ENCODE measurements at regions not wholly inside any gene's neighbourhood (a gene's known extent, or its start where the extent isn't known, plus 50 kb on each side); places are given as distances from the start of the nearest gene placed in this dataset.

DNA sequence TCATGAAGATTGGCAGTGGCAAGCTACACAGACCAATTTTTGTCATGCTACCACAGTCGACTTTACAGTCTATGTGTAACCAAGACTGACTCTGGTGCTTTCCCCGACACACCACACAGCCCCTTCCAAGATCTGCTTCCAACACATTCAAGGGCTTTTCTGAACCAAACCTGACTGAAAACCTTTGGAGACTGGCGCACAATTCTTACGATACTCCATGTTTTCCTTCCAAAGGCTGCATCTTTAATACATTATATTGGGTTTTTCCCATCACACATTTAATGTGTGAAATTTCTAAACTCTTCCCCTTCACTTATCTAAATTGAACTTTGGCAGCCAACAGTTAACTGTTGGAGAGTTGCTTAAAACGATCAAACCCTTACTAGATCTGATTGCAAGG lies 127.7 kb upstream of the SOX5 start:
- TF ChIP-seq POLR2A (IDR thresholded peaks at IDR 0.05), result no peak
- TF ChIP-seq, protein P1, sequence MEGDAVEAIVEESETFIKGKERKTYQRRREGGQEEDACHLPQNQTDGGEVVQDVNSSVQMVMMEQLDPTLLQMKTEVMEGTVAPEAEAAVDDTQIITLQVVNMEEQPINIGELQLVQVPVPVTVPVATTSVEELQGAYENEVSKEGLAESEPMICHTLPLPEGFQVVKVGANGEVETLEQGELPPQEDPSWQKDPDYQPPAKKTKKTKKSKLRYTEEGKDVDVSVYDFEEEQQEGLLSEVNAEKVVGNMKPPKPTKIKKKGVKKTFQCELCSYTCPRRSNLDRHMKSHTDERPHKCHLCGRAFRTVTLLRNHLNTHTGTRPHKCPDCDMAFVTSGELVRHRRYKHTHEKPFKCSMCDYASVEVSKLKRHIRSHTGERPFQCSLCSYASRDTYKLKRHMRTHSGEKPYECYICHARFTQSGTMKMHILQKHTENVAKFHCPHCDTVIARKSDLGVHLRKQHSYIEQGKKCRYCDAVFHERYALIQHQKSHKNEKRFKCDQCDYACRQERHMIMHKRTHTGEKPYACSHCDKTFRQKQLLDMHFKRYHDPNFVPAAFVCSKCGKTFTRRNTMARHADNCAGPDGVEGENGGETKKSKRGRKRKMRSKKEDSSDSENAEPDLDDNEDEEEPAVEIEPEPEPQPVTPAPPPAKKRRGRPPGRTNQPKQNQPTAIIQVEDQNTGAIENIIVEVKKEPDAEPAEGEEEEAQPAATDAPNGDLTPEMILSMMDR (IDR thresholded peaks at IDR 0.05), result no peak
- TF ChIP-seq POLR2AphosphoS5 (IDR thresholded peaks at IDR 0.05), result no peak
- no peaks in the 10 kb centered on the region for H3K27me3 ChIP-seq
- intact Hi-C loops (cut with DNase I; ENCODE audit: low total_unique reads), result no loop called here
- DNase-seq (ENCODE audit: low spot score in 2 of 2), result no peak
- H3K36me3 ChIP-seq, result no peaks in the 10 kb centered on the region
- no peak overlapping the region for H3K4me3 ChIP-seq
- no peaks in the 10 kb centered on the region for H3K4me1 ChIP-seq
- no peaks in the 10 kb centered on the region for H3K9me3 ChIP-seq
- no peak overlapping the region for H3K27ac ChIP-seq

DNA sequence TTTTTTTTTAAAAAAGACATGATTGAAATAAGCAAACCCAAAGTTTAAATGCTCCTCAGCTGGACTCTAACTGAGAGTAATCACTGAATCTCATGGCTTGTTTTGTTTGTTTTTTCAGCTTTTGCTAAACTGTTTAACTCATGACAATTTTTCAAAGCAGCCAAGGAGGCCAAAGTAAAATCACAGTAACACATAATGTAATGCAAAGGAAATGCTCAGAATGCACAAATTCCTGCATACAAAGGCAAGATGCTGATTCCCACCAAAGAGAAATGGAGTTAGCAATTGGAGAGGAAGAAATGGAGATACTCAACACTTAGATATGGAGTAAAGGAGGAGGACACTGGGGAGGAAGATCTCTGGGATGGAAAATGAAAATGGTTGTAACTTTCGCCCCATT lies 126.2 kb upstream of the SOX5 start:
- no peak overlapping the region for H3K4me3 ChIP-seq
- DNase-seq (ENCODE audit: low spot score in 2 of 2), result no peak
- H3K36me3 ChIP-seq, result no peaks in the 10 kb centered on the region
- intact Hi-C loops (cut with DNase I; ENCODE audit: low total_unique reads), result no loop called here
- TF ChIP-seq POLR2A (IDR thresholded peaks at IDR 0.05), result no peak
- H3K27me3 ChIP-seq, result no peaks in the 10 kb centered on the region
- H3K4me1 ChIP-seq, result no peaks in the 10 kb centered on the region
- no peak overlapping the region for H3K27ac ChIP-seq
- no peaks in the 10 kb centered on the region for H3K9me3 ChIP-seq

DNA sequence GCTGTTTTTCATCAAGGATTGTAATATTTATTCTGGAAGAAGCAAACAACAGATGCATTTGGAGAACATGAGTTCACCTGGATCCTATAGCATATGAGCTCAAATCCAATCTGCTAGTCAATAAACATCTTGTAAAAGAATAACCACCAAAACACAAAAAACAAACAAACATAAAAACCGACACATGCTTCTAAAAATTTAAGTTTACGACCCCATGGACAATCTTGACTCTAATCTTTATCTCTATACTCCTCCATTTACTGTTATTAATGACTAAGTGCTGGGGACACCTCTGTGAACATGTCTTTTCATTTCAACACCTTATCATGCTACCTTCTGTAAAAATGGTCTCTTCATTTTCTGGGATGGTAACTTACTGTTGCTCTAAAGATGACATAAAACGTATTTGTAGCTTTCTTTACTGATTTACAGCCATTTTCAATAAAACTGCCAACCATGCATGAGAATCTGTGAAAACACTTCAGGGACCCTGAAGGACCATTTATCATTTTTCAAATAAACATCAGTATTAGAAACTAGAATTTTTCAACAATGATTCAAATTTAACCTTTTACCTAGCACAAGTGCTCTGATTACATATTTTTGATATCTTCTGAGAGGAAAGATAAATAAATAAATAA lies 123.8 kb upstream of the SOX5 start:
- H3K9me3 ChIP-seq, result no peaks in the 10 kb centered on the region
- TF ChIP-seq, protein P1 (IDR thresholded peaks at IDR 0.05), result no peak
- TF ChIP-seq POLR2A (IDR thresholded peaks at IDR 0.05), result no peak
- no peak for TF ChIP-seq POLR2AphosphoS5 (IDR thresholded peaks at IDR 0.05)
- H3K4me3 ChIP-seq, result no peak overlapping the region
- H3K27me3 ChIP-seq, result no peaks in the 10 kb centered on the region
- H3K27ac ChIP-seq, result no peak overlapping the region
- no peak for DNase-seq (ENCODE audit: low spot score in 2 of 2)
- no peaks in the 10 kb centered on the region for H3K4me1 ChIP-seq
- no peaks in the 10 kb centered on the region for H3K36me3 ChIP-seq
- intact Hi-C loops (cut with DNase I; ENCODE audit: low total_unique reads), result no loop called here

DNA sequence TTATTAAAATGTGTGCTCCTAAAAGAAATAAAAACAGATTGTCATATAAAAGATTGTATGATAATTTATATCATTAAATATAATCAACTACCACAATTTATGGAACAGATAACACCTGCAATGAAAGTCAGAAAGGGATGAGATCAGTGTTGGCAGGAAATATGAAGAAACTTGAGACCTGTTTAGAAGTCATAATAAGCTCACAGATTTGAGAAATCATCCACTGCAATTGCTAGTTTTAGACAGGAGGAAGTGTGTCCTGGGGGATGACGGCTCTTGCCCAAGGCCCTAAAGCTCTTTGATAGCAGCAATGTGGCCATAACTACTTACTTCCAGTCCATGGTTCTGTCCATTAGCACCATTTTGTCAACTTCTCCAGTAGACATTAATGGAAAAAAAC lies 122.8 kb upstream of the SOX5 start:
- H3K4me3 ChIP-seq, result no peak overlapping the region
- TF ChIP-seq, protein P1 (IDR thresholded peaks at IDR 0.05), result no peak
- TF ChIP-seq POLR2A (IDR thresholded peaks at IDR 0.05), result no peak
- no peak for TF ChIP-seq POLR2AphosphoS5 (IDR thresholded peaks at IDR 0.05)
- no peaks in the 10 kb centered on the region for H3K27me3 ChIP-seq
- no peaks in the 10 kb centered on the region for H3K36me3 ChIP-seq
- no peak overlapping the region for H3K27ac ChIP-seq
- DNase-seq (ENCODE audit: low spot score in 2 of 2), result no peak
- H3K4me1 ChIP-seq, result no peaks in the 10 kb centered on the region
- intact Hi-C loops (cut with DNase I; ENCODE audit: low total_unique reads), result no loop called here
- H3K9me3 ChIP-seq, result no peaks in the 10 kb centered on the region

DNA sequence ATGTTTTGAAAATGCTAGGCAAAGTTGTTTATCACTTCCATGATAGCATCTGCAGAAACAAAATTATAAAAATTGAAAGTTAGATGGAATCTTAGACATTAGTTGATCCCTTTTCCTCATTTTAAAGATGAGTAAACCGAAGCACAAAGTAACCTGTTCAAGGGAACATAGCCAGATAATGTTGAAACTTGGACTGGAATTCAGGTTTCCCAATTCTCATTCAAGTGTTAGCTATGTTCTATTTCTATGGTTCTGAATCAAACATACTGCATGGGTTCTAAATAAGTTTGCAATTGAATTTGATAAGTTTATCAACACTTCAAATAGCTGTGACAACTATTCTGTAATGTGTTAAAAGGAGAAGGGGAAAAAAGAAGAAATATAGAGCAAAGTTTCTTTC lies 122.4 kb upstream of the SOX5 start:
- intact Hi-C loops (cut with DNase I; ENCODE audit: low total_unique reads), result no loop called here
- Histone ChIP-seq H3K27me3 (no peaks in the 10 kb centered on the region), H3K27ac (no peak overlapping the region), H3K9me3 (no peaks in the 10 kb centered on the region), H3K4me3 (no peak overlapping the region), H3K36me3 (no peaks in the 10 kb centered on the region), H3K4me1 (no peaks in the 10 kb centered on the region)
- TF ChIP-seq POLR2A (IDR thresholded peaks at IDR 0.05) (no peak), POLR2AphosphoS5 (IDR thresholded peaks at IDR 0.05) (no peak)
- TF ChIP-seq, protein P1 (IDR thresholded peaks at IDR 0.05), result no peak
- no peak for DNase-seq (ENCODE audit: low spot score in 2 of 2)

Data from breast epithelium (tissue), 4 donors.